GM10847 (cell line): ENCODE measurements at regions not wholly inside any gene's neighbourhood (a gene's known extent, or its start where the extent isn't known, plus 50 kb on each side); places are given as distances from the start of the nearest gene placed in this dataset.
A peak's percentile ranks its signal among the peaks of the same experiment; 100 is the strongest.

Source experiments
- POLR2A ChIP-seq: IDR thresholded peaks from 2 replicates; pipeline ENCODE4 v1.6.1; 2011; ENCODE audit not compliant: insufficient read length; ENCODE audit errors: extremely low read depth

DNA sequence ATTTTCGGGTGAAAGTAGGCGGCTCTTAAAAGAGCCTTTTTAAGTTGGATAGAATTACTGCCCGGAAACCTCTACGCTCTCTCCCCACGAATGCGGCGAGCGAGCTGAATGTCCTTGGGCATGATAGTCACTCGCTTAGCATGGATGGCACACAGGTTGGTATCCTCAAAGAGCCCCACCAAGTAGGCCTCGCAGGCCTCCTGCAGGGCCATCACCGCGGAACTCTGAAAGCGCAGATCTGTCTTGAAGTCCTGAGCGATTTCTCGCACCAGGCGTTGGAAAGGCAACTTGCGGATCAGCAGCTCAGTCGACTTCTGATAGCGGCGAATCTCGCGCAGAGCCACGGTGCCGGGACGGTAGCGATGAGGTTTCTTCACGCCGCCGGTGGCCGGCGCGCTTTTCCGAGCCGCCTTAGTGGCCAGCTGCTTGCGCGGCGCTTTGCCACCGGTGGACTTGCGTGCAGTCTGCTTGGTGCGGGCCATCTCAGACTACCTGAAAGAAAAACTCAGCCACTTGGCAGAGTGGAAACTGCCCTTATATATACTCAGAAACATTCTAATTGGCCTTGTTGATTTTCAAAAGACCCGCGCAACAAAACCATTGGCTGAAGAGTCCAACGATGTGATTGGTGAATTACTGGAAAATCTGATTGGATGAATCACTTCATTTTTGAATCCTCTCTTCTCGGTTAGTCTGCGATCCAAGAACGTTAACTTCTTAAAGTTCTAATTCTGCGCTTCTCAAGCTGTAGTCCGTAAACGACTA, 93.9 kb upstream of the BTN3A2 start:
- peak; percentile 99 for TF ChIP-seq POLR2A

- TF ChIP-seq POLR2A = no peak
These were observed 93.4 kb upstream of the BTN3A2 start for GRCh38 chr6:26271668-26272024.

- TF ChIP-seq POLR2A = no peak
These were observed 92.8 kb upstream of the BTN3A2 start for GRCh38 chr6:26272171-26272637.

- TF ChIP-seq POLR2A = peak; percentile 41
These were observed 91.1 kb upstream of the BTN3A2 start for GRCh38 chr6:26273673-26274588.

GRCh38 chr6:26275663-26276062, 89.3 kb upstream of the BTN3A2 start:
- no peak for TF ChIP-seq POLR2A

- TF ChIP-seq POLR2A = no peak
These were observed 88.0 kb upstream of the BTN3A2 start for GRCh38 chr6:26276841-26277648.

DNA sequence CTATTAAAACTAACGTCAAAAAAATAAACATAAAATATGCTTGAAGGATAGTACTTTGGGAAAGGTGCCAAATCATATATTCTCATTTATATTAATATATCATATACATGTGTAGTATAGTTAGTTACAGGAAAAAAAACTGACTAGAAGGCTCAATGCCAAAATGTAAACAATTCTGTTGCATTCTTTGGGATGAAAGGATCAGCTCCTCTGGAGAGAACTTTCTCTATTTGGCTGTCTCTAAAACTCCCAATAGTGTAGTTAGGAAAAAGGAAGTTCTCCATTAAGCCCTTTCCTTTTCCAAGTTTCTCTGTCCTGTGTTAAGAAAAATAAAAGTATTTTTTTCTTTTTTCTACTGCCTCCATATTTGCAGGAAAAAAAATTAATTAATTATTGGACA, 86.5 kb upstream of the BTN3A2 start:
- TF ChIP-seq POLR2A = no peak

GRCh38 chr6:26280407-26280806, 84.6 kb upstream of the BTN3A2 start:
- no peak for TF ChIP-seq POLR2A

DNA sequence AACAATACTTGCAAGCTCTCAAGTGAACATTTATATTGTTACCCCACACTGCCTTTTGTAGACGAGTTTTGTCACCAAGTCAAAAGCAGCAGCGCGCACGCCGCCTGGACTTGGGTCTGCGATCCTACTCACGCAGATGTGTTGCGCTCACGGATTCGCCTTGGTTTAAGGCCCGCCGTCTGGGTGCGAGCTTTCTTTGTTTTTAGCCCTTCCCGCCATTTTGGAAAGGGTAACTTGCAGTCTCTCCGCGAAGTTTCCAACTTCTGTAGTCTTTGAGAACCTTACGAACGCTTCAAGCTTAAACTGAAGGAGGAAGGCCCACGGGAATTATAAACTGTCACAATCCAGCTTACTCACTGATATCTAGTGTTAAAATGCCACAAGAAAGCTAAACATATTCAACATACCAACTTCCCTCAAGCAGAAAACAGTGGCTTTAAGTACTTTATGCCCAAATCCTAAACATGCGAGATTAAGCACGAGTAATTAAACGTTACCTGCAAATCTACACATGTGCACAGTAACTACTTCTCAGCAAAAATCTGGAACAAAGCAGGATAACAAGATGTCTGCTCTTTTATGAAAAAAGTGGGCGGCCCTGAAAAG, 80.4 kb upstream of the BTN3A2 start:
- no peak for TF ChIP-seq POLR2A

DNA sequence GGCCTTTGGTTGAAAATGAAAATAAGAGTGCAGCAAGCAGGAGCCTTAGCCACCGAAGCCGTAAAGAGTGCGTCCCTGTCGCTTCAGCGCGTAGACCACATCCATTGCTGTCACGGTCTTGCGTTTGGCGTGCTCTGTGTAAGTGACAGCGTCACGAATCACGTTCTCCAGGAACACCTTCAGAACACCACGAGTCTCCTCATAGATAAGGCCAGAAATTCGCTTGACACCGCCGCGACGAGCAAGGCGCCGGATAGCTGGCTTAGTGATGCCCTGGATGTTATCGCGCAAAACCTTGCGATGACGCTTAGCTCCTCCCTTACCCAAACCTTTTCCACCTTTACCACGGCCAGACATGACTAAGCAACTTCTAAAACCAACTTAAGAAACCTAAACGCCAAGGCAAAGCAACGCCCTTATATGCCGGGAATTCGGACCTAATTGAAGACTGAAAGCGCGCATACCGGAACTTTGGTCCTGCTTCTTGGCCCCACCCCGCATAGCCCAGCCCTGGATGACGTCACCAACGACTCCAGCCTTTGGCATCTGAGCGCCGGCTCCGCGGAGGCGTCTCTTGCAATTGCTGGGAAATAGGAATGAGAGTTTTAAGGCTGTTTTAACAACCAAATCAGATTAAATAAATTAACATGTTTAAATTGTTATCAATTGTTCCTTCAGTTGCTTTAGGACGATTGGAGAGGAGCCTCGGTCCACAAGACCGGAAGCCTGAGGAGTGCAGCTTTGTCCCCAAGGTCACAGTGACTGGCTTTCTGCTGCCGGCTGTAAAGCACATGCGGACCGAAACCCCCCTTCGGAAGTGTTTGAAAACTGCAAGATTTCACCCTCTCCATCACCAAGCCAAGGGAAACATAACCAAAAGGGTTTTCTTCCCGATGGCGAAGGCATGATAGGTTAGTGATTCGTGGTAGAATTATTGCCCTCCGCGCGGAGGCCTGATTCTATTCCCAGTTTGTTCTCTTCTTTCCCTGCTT, 79.6 kb upstream of the BTN3A2 start:
- TF ChIP-seq POLR2A = peak; percentile 99

DNA sequence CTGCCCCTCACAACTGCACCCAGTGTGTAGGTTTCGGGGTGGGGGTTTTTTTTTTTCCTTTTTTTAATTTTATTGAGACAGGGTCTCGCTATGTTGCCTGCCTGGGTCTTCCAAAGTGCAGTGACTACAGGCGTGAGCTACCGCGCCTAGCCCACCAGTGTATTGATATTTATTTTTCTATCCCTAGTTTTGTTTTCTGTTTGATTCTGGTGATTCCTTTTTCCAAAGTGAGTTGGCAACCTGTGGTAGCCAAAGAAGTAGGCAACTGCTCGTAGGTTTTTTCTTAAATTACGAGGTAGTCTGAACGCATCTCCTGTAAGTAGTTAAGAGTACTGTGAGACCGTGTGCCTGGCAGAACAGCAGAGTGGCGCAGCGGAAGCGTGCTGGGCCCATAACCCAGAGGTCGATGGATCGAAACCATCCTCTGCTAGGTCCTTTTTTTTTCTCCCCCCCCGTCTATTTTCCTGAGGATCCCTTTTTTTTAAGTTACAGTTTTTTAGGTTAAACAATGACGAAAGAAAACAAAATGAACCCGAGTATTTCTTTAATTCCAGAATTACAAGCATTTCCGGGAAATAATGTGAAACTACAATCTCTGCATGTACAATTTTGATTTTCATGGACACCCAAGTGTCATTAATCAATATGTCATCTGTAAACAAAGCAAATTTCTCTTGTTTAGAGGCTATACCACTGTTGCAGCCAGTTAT, 78.7 kb upstream of the BTN3A2 start:
- TF ChIP-seq POLR2A = no peak

- TF ChIP-seq POLR2A = no peak
These were observed 76.8 kb upstream of the BTN3A2 start for GRCh38 chr6:26288155-26288554.

GRCh38 chr6:26290941-26291340, 74.1 kb upstream of the BTN3A2 start:
- no peak for TF ChIP-seq POLR2A

- TF ChIP-seq POLR2A = no peak
These were observed 72.3 kb upstream of the BTN3A2 start for GRCh38 chr6:26292709-26293108.

DNA sequence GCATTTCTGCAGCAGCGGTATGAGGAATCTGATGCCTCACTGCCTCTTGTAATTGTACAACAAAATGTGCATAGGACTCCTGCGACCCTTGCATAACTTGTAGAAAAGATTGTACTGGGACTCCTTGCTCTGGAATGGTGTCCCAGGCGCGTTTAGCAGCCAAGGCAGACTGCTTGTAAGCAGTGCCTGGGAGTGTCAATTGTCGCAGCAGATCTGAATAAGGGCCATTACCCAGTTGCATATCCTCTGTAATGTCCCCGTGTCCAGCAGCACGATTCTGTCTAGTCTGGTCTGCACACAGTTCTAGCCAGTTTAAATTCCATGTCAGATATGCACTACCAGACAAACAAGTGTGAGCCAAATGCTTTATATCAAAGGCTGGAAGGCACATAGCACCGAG, 70.7 kb upstream of the BTN3A2 start:
- no peak for TF ChIP-seq POLR2A
